ENCODE measurements at regions not wholly inside any gene's neighbourhood (a gene's known extent, or its start where the extent isn't known, plus 50 kb on each side); places are given as distances from the start of the nearest gene placed in this dataset.

- TF ChIP-seq, protein P1, sequence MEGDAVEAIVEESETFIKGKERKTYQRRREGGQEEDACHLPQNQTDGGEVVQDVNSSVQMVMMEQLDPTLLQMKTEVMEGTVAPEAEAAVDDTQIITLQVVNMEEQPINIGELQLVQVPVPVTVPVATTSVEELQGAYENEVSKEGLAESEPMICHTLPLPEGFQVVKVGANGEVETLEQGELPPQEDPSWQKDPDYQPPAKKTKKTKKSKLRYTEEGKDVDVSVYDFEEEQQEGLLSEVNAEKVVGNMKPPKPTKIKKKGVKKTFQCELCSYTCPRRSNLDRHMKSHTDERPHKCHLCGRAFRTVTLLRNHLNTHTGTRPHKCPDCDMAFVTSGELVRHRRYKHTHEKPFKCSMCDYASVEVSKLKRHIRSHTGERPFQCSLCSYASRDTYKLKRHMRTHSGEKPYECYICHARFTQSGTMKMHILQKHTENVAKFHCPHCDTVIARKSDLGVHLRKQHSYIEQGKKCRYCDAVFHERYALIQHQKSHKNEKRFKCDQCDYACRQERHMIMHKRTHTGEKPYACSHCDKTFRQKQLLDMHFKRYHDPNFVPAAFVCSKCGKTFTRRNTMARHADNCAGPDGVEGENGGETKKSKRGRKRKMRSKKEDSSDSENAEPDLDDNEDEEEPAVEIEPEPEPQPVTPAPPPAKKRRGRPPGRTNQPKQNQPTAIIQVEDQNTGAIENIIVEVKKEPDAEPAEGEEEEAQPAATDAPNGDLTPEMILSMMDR (IDR thresholded peaks at IDR 0.05), result no peak
- no peak for TF ChIP-seq POLR2A (IDR thresholded peaks at IDR 0.05)
Measured at GRCh38 chr6:3940703-3941102, 91.5 kb downstream of the FAM50B start.

Measured in right lobe of liver (tissue), 4 donors.